ENCODE measurements at regions not wholly inside any gene's neighbourhood (a gene's known extent, or its start where the extent isn't known, plus 50 kb on each side); places are given as distances from the start of the nearest gene placed in this dataset.

DNA sequence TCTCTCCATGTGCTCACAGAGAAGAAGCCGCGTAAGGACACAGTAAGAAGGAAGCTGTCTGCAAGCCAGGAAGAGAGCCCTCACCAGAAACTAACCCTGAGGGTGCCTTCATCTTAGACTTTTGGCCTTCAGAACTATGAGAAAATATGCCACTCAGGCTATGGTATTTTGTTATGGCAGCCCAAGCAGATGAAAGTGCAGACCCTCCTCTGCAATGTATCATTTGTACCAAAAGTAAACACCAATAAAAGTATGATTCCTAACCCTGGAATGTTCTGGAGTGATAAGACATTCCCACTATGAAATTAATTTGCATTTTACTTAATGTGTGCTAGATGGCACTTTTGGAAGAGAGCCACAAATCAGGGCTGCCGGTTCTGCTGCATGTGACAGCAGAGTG, 594.3 kb downstream of the UTRN start (continued):
- TF ChIP-seq, protein P1, sequence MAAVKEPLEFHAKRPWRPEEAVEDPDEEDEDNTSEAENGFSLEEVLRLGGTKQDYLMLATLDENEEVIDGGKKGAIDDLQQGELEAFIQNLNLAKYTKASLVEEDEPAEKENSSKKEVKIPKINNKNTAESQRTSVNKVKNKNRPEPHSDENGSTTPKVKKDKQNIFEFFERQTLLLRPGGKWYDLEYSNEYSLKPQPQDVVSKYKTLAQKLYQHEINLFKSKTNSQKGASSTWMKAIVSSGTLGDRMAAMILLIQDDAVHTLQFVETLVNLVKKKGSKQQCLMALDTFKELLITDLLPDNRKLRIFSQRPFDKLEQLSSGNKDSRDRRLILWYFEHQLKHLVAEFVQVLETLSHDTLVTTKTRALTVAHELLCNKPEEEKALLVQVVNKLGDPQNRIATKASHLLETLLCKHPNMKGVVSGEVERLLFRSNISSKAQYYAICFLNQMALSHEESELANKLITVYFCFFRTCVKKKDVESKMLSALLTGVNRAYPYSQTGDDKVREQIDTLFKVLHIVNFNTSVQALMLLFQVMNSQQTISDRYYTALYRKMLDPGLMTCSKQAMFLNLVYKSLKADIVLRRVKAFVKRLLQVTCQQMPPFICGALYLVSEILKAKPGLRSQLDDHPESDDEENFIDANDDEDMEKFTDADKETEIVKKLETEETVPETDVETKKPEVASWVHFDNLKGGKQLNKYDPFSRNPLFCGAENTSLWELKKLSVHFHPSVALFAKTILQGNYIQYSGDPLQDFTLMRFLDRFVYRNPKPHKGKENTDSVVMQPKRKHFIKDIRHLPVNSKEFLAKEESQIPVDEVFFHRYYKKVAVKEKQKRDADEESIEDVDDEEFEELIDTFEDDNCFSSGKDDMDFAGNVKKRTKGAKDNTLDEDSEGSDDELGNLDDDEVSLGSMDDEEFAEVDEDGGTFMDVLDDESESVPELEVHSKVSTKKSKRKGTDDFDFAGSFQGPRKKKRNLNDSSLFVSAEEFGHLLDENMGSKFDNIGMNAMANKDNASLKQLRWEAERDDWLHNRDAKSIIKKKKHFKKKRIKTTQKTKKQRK (IDR thresholded peaks at IDR 0.05; ENCODE audit: low read length), result no peak
- TF ChIP-seq ZSCAN21 (CRISPR knock-in tag; IDR thresholded peaks at IDR 0.05; ENCODE audit: borderline replicate concordance), result no peak
- TF ChIP-seq NFKBIZ (CRISPR knock-in tag; IDR thresholded peaks at IDR 0.05), result no peak
- no peak for TF ChIP-seq ETS1 (CRISPR knock-in tag; IDR thresholded peaks at IDR 0.05)
- no peak for TF ChIP-seq ZNF773 (CRISPR knock-in tag; IDR thresholded peaks at IDR 0.05; ENCODE audit: borderline replicate concordance)
- no peak for TF ChIP-seq ZNF484 (CRISPR knock-in tag; IDR thresholded peaks at IDR 0.05; ENCODE audit: borderline replicate concordance, low read depth)
- TF ChIP-seq THYN1 (CRISPR knock-in tag; IDR thresholded peaks at IDR 0.05; ENCODE audit: borderline replicate concordance, low read depth), result no peak
- TF ChIP-seq HOMEZ (CRISPR knock-in tag; IDR thresholded peaks at IDR 0.05; ENCODE audit: low read depth), result no peak
- no peak for TF ChIP-seq HIVEP1 (CRISPR knock-in tag; IDR thresholded peaks at IDR 0.05)
- TF ChIP-seq KDM5B (CRISPR knock-in tag; IDR thresholded peaks at IDR 0.05; ENCODE audit: borderline replicate concordance), result no peak
- no peak for TF ChIP-seq ZNF30 (CRISPR knock-in tag; IDR thresholded peaks at IDR 0.05)

Measured in HepG2 (cell line).